ENCODE measurements at regions not wholly inside any gene's neighbourhood (a gene's known extent, or its start where the extent isn't known, plus 50 kb on each side); places are given as distances from the start of the nearest gene placed in this dataset.

DNA sequence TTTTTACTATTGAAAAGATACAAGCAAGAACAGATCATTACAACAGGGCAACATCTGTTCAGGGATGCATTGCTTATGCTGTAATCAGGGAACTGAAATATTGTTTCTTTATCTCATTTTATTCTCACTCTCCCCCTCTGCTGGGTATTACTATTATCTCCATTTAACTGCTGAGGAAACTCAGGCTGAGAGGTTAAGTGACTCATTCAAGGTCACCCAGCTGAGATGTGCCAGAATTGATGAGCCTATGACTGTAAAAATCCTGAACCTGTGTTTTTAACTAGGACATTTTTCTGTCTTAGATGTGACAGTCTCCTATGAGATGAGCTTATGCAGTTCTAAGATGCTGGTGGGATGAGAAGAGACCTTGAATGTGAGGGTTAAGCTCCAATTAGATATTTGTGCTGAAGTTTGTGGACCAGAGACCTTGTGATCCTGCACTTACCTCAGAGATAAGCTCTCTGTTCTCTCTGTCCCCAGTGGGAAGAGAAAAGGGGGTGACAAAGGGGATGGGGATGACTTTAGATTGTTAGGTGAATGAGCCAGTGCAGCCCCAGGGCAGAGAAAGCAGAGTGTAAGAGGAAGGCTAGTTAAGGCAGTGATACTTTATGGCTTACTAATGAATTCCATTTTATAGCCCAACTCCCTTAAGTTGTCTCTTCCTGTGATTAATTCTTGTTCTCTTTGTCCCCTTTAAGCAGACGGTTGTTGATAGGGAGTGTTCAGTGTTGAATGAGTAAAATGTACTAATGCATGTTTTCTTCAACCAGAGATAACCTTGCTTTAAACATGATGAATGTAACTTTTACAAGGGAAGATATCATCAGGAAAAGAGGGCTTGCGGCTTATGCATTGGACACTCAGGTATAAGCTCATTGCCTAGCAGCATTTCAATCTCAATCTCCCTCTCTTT lies 111.4 kb downstream of the HLX start:
- Histone ChIP-seq H3K4me1 (ENCODE audit: insufficient read depth, low read length, severe bottlenecking) (no peaks in the 10 kb centered on the region), H3K27me3 (ENCODE audit: insufficient read depth, low read length) (no peaks in the 10 kb centered on the region), H3K27ac (ENCODE audit: low read depth, low read length, poor library complexity, severe bottlenecking) (no peak overlapping the region), H3K9ac (ENCODE audit: low read length) (no peak overlapping the region), H3K4me3 (ENCODE audit: low read depth, low read length, poor library complexity, severe bottlenecking) (no peak overlapping the region), H4K20me1 (ENCODE audit: insufficient read depth, low read length) (no peaks in the 10 kb centered on the region), H3K79me2 (ENCODE audit: insufficient read depth, low read length) (no peaks in the 10 kb centered on the region), H3F3A (ENCODE audit: insufficient read depth, low read length) (no peaks in the 10 kb centered on the region), H3K9me2 (ENCODE audit: low read depth, low read length) (no peaks in the 10 kb centered on the region), H3K9me3 (ENCODE audit: low read length) (no peaks in the 10 kb centered on the region), H3K36me3 (ENCODE audit: insufficient read depth, low read length) (no peaks in the 10 kb centered on the region), H3K4me2 (ENCODE audit: low read length) (no peak overlapping the region), H2AFZ (ENCODE audit: low read length) (no peak overlapping the region)
- TF ChIP-seq, protein P1, sequence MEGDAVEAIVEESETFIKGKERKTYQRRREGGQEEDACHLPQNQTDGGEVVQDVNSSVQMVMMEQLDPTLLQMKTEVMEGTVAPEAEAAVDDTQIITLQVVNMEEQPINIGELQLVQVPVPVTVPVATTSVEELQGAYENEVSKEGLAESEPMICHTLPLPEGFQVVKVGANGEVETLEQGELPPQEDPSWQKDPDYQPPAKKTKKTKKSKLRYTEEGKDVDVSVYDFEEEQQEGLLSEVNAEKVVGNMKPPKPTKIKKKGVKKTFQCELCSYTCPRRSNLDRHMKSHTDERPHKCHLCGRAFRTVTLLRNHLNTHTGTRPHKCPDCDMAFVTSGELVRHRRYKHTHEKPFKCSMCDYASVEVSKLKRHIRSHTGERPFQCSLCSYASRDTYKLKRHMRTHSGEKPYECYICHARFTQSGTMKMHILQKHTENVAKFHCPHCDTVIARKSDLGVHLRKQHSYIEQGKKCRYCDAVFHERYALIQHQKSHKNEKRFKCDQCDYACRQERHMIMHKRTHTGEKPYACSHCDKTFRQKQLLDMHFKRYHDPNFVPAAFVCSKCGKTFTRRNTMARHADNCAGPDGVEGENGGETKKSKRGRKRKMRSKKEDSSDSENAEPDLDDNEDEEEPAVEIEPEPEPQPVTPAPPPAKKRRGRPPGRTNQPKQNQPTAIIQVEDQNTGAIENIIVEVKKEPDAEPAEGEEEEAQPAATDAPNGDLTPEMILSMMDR (IDR thresholded peaks at IDR 0.05; ENCODE audit: low read length), result no peak
- TF ChIP-seq EZH2 (IDR thresholded peaks at IDR 0.05; ENCODE audit: borderline replicate concordance, low read length), result no peak

DNA sequence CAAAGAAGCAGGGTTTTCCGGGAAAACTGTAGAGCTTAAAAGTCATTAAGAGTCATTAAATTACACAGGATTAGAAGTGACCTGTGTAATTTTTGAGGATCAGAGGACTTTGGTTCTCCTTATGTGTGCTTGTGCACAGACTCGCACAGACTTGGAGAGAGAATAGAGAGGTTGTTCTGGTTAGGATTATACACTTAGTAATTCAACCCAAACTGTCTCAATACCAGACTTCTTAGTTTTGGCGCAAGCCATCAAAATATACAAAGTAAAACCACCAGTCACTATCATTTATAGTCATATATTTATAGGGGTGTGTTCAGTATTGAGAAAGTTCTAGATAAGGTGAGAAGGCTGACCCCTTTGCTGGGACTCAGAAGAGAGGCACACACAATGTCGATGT lies 112.3 kb downstream of the HLX start:
- TF ChIP-seq EZH2 (IDR thresholded peaks at IDR 0.05; ENCODE audit: borderline replicate concordance, low read length), result no peak
- TF ChIP-seq, protein P1 (IDR thresholded peaks at IDR 0.05; ENCODE audit: low read length), result no peak
- Histone ChIP-seq H3K4me3 (ENCODE audit: low read depth, low read length, poor library complexity, severe bottlenecking) (no peak overlapping the region), H3K9ac (ENCODE audit: low read length) (no peak overlapping the region), H3K9me3 (ENCODE audit: low read length) (no peaks in the 10 kb centered on the region), H2AFZ (ENCODE audit: low read length) (no peak overlapping the region), H3K9me2 (ENCODE audit: low read depth, low read length) (no peaks in the 10 kb centered on the region), H3K27me3 (ENCODE audit: insufficient read depth, low read length) (no peaks in the 10 kb centered on the region), H3K4me2 (ENCODE audit: low read length) (no peak overlapping the region), H3K27ac (ENCODE audit: low read depth, low read length, poor library complexity, severe bottlenecking) (no peak overlapping the region), H3K36me3 (ENCODE audit: insufficient read depth, low read length) (no peaks in the 10 kb centered on the region), H4K20me1 (ENCODE audit: insufficient read depth, low read length) (no peaks in the 10 kb centered on the region), H3F3A (ENCODE audit: insufficient read depth, low read length) (no peaks in the 10 kb centered on the region), H3K4me1 (ENCODE audit: insufficient read depth, low read length, severe bottlenecking) (no peaks in the 10 kb centered on the region), H3K79me2 (ENCODE audit: insufficient read depth, low read length) (no peaks in the 10 kb centered on the region)

DNA sequence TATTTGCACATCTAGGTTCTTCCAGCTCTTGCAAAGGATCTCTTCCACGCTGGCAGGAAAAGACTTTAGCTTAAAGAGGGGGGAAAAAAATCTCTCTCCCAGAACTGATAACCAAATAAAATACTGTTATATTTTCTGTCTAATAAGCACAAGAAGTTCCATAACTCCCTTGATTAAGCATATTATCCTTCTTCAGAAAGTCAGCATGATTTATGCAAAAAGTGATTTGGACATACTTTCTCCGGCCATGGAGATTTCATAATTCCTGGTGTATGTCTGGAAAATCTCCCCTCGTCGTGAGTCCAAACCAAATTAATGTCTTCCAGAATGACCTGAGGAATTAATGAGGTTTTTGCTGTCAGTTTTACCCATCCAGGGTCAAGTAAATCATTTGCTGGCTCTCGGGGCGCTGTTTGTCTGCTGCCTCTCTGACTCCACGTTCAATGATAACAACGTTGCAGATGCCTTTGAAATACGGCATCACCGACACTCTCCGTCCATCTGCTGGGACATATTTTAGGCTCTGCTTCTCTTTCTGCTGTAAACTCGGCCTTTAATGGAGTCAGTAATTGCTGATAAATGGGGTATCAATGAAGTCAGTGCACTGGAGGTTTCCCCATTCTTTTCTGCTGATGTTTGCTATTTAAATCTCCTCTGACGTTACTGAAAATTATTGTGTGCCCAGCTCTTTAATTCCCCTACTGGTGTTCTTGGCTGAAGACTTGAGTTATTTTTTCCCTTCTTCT lies 112.9 kb downstream of the HLX start:
- no peaks in the 10 kb centered on the region for H3K9me3 ChIP-seq (ENCODE audit: low read length)
- H3K4me2 ChIP-seq (ENCODE audit: low read length), result no peak overlapping the region
- H3K9ac ChIP-seq (ENCODE audit: low read length), result no peak overlapping the region
- TF ChIP-seq, protein P1 (IDR thresholded peaks at IDR 0.05; ENCODE audit: low read length), result no peak
- no peak for TF ChIP-seq EZH2 (IDR thresholded peaks at IDR 0.05; ENCODE audit: borderline replicate concordance, low read length)
- no peaks in the 10 kb centered on the region for H4K20me1 ChIP-seq (ENCODE audit: insufficient read depth, low read length)
- no peaks in the 10 kb centered on the region for H3K27me3 ChIP-seq (ENCODE audit: insufficient read depth, low read length)
- H3K79me2 ChIP-seq (ENCODE audit: insufficient read depth, low read length), result no peaks in the 10 kb centered on the region
- no peaks in the 10 kb centered on the region for H3K36me3 ChIP-seq (ENCODE audit: insufficient read depth, low read length)
- H3K9me2 ChIP-seq (ENCODE audit: low read depth, low read length), result no peaks in the 10 kb centered on the region
- H3K27ac ChIP-seq (ENCODE audit: low read depth, low read length, poor library complexity, severe bottlenecking), result no peak overlapping the region
- H3K4me1 ChIP-seq (ENCODE audit: insufficient read depth, low read length, severe bottlenecking), result no peaks in the 10 kb centered on the region
- H3F3A ChIP-seq (ENCODE audit: insufficient read depth, low read length), result no peaks in the 10 kb centered on the region
- no peak overlapping the region for H2AFZ ChIP-seq (ENCODE audit: low read length)
- H3K4me3 ChIP-seq (ENCODE audit: low read depth, low read length, poor library complexity, severe bottlenecking), result no peak overlapping the region
